GM10266 (cell line): ENCODE measurements at regions not wholly inside any gene's neighbourhood (a gene's known extent, or its start where the extent isn't known, plus 50 kb on each side); places are given as distances from the start of the nearest gene placed in this dataset.

ENCODE experiments used
- DNase-seq: peaks from one replicate; pipeline ENCODE4 v3.0.0; 2012; ENCODE audit errors: extremely low spot score
- CTCF ChIP-seq: IDR thresholded peaks from 2 replicates; pipeline ENCODE4 v1.5.1; 2012; ENCODE audit warnings: mild to moderate bottlenecking, low read depth; ENCODE audit not compliant: control insufficient read depth, insufficient read depth; ENCODE audit errors: missing control alignments

- no peak for TF ChIP-seq CTCF
- DNase-seq: no peak
These were observed 180.2 kb upstream of the AKR1E2 start for GRCh38 chr10:4645836-4646235.

- DNase-seq: no peak
- no peak for TF ChIP-seq CTCF
These were observed 182.5 kb upstream of the AKR1E2 start for GRCh38 chr10:4643471-4643870.

GRCh38 chr10:4639960-4640359 lies 186.0 kb upstream of the AKR1E2 start:
- no peak for TF ChIP-seq CTCF
- DNase-seq: no peak

- no peak for DNase-seq
- no peak for TF ChIP-seq CTCF
These were observed 187.9 kb upstream of the AKR1E2 start for GRCh38 chr10:4638099-4638498.

- no peak for DNase-seq
- no peak for TF ChIP-seq CTCF
These were observed 188.3 kb upstream of the AKR1E2 start for GRCh38 chr10:4637657-4638056.

GRCh38 chr10:4635883-4636282 lies 190.1 kb upstream of the AKR1E2 start:
- TF ChIP-seq CTCF: no peak
- DNase-seq: no peak

GRCh38 chr10:4635388-4635787 lies 190.6 kb upstream of the AKR1E2 start:
- no peak for DNase-seq
- no peak for TF ChIP-seq CTCF
